Right lobe of liver (tissue), 6 donors: ENCODE measurements at regions not wholly inside any gene's neighbourhood (a gene's known extent, or its start where the extent isn't known, plus 50 kb on each side); places are given as distances from the start of the nearest gene placed in this dataset.

Experiments
- ATAC-seq, 4 donors: fragments of 200-7000 bp; cut with Tn5 transposase; one replicate each; pipeline ENCODE4 v1.9.1; 2020; ENCODE audit warnings: mild to moderate bottlenecking in 4 of 4, moderate library complexity in 4 of 4
- DNase-seq, 3 donors: peaks; one replicate each; pipeline ENCODE4 v3.0.0-alpha.2; 2020
- H3K27ac ChIP-seq, 3 donors: fragments of 200-600 bp; one replicate each; pipeline ENCODE4 v1.8.0; 2022
- H3K27me3 ChIP-seq, 2 donors: fragments of 200-600 bp; one replicate each; pipeline ENCODE4 v1.8.0; 2022
- H3K36me3 ChIP-seq, 4 donors: fragments of 200-600 bp; sonication (generic) in 1 of 4; one replicate each; pipeline versions ENCODE4 v1.5.1 to v1.8.0; 2017 to 2022; ENCODE audit warnings: control low read depth in 1 of 4
- H3K4me1 ChIP-seq, 4 donors: fragments of 200-600 bp; sonication (generic) in 1 of 4; one replicate each; pipeline versions ENCODE4 v1.5.1 to v1.8.0; 2017 to 2022; ENCODE audit warnings: control low read depth in 1 of 4
- H3K4me3 ChIP-seq, 3 donors: fragments of 200-600 bp; one replicate each; pipeline ENCODE4 v1.8.0; 2022
- H3K9me3 ChIP-seq, 4 donors: fragments of 200-600 bp; sonication (generic) in 1 of 4; one replicate each; pipeline versions ENCODE4 v1.5.1 to v1.8.0; 2017 to 2022; ENCODE audit warnings: control low read depth in 1 of 4
- POLR2A ChIP-seq: fragments of 450-650 bp; IDR thresholded peaks from one replicate; pipeline ENCODE4 v1.6.1; 2017; ENCODE audit warnings: antibody characterized with exemption, mild to moderate bottlenecking
- WGBS: methylation state at CpG from one replicate; pipeline ENCODE4 v1.1.6; 2018; ENCODE audit warnings: low coverage, low lambda C conversion rate; ENCODE audit not compliant: insufficient coverage; ENCODE audit errors: missing lambda C conversion rate; 5-methylcytosine and 5-hydroxymethylcytosine counted together
- intact Hi-C, 2 donors: fragments of 100-400 bp; cut with DNase I; formaldehyde crosslinking; loops; one replicate each; pipeline versions ENCODE4 v1.11.2 to v1.14.1; 2022
- TF ChIP-seq, protein P1 (sequence below), 4 donors: fragments of 200-600 bp in 3 of 4; fragments of 450-650 bp in 1 of 4; IDR thresholded peaks; one replicate each; pipeline versions ENCODE4 v1.5.1 to v1.8.0; 2016 to 2022; ENCODE audit warnings: antibody characterized with exemption in 4 of 4, mild to moderate bottlenecking in 2 of 4
- donor health status: DM: no; HTN: yes; CAD: no.
- donor health status: DM: no; HTN: no; CAD: no.
- donor health status: DM: no; HTN: no; CAD: no.
- donor health status: DM: no; HTN: yes; CAD: no.
- donor health status: DM: no; HTN: yes; CAD: no.

DNA sequence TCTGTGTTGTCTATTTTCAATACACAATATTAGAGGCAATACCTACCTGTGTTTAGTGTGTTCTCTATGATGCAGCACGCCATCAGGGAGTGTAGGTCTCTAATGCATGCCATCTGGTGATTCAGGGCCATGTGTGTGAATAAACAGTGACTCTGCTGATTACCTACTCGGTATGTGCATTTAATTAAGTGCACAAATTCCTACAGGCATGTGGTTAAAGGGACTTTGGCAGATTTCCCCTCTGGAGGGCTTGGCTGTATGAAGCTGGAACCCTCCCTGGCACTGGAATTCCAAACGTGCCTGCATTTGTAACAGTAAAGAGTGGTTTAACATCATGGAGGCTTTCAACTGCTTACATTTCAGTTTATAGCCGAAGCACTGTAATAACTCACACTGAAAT, 401.5 kb upstream of the SASH1 start:
- Histone ChIP-seq H3K27ac (no peak overlapping the region), H3K9me3 (no peaks in the 10 kb centered on the region), H3K4me1 (no peaks in the 10 kb centered on the region), H3K27me3 (no peaks in the 10 kb centered on the region), H3K4me3 (no peak overlapping the region), H3K36me3 (no peaks in the 10 kb centered on the region)
- no peak for TF ChIP-seq POLR2A
- TF ChIP-seq, protein P1, sequence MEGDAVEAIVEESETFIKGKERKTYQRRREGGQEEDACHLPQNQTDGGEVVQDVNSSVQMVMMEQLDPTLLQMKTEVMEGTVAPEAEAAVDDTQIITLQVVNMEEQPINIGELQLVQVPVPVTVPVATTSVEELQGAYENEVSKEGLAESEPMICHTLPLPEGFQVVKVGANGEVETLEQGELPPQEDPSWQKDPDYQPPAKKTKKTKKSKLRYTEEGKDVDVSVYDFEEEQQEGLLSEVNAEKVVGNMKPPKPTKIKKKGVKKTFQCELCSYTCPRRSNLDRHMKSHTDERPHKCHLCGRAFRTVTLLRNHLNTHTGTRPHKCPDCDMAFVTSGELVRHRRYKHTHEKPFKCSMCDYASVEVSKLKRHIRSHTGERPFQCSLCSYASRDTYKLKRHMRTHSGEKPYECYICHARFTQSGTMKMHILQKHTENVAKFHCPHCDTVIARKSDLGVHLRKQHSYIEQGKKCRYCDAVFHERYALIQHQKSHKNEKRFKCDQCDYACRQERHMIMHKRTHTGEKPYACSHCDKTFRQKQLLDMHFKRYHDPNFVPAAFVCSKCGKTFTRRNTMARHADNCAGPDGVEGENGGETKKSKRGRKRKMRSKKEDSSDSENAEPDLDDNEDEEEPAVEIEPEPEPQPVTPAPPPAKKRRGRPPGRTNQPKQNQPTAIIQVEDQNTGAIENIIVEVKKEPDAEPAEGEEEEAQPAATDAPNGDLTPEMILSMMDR (IDR thresholded peaks at IDR 0.05): no peak
- DNase-seq (no peak), ATAC-seq (no peak)
- WGBS: 39% methylated on average over 4 of the region's 4 CpGs
- intact Hi-C loops: no loop called here

GRCh38 chr6:147942363-147942762, 400.3 kb upstream of the SASH1 start:
- H3K27me3 ChIP-seq: no peaks in the 10 kb centered on the region
- 34% methylated on average over 3 of the region's 3 CpGs for WGBS
- H3K27ac ChIP-seq: no peak overlapping the region
- DNase-seq (no peak), ATAC-seq (no peak)
- no peaks in the 10 kb centered on the region for H3K9me3 ChIP-seq
- no peaks in the 10 kb centered on the region for H3K4me1 ChIP-seq
- intact Hi-C loops: no loop called here
- no peak for TF ChIP-seq POLR2A
- TF ChIP-seq, protein P1 (IDR thresholded peaks at IDR 0.05): no peak
- H3K4me3 ChIP-seq: no peak overlapping the region
- no peaks in the 10 kb centered on the region for H3K36me3 ChIP-seq

- TF ChIP-seq, protein P1 (IDR thresholded peaks at IDR 0.05): no peak
- no peak for TF ChIP-seq POLR2A
- H3K4me3 ChIP-seq: no peak overlapping the region
- no peaks in the 10 kb centered on the region for H3K36me3 ChIP-seq
- H3K27me3 ChIP-seq: no peaks in the 10 kb centered on the region
- no peak for DNase-seq
- no peak for ATAC-seq
- 59% methylated on average over 4 of the region's 5 CpGs for WGBS
- intact Hi-C loops: no loop called here
- H3K9me3 ChIP-seq: no peaks in the 10 kb centered on the region
- H3K4me1 ChIP-seq: no peaks in the 10 kb centered on the region
- no peak overlapping the region for H3K27ac ChIP-seq
Observed at GRCh38 chr6:147944122-147944521, 398.5 kb upstream of the SASH1 start.

GRCh38 chr6:147947521-147947920, 395.1 kb upstream of the SASH1 start:
- intact Hi-C loops: no loop called here
- 40% methylated on average over 3 of the region's 3 CpGs for WGBS
- H3K27ac ChIP-seq: no peak overlapping the region
- ATAC-seq: no peak
- TF ChIP-seq, protein P1 (IDR thresholded peaks at IDR 0.05): no peak
- TF ChIP-seq POLR2A: no peak
- no peak for DNase-seq
- no peaks in the 10 kb centered on the region for H3K36me3 ChIP-seq
- no peaks in the 10 kb centered on the region for H3K9me3 ChIP-seq
- no peaks in the 10 kb centered on the region for H3K27me3 ChIP-seq
- H3K4me3 ChIP-seq: no peak overlapping the region
- no peaks in the 10 kb centered on the region for H3K4me1 ChIP-seq

GRCh38 chr6:147949981-147950622, 392.5 kb upstream of the SASH1 start:
- DNase-seq (no peak), ATAC-seq (peak in 1 of 4 donors; percentile 23)
- TF ChIP-seq, protein P1 (IDR thresholded peaks at IDR 0.05): no peak
- no peak for TF ChIP-seq POLR2A
- intact Hi-C loops: no loop called here
- Histone ChIP-seq H3K36me3 (no peaks in the 10 kb centered on the region), H3K4me3 (no peak overlapping the region), H3K9me3 (no peaks in the 10 kb centered on the region), H3K27me3 (no peaks in the 10 kb centered on the region), H3K27ac (no peak overlapping the region), H3K4me1 (no peaks in the 10 kb centered on the region)
- 53% methylated on average over 5 of the region's 6 CpGs for WGBS
